ENCODE measurements at regions not wholly inside any gene's neighbourhood (a gene's known extent, or its start where the extent isn't known, plus 50 kb on each side); places are given as distances from the start of the nearest gene placed in this dataset.
A peak's percentile ranks its signal among the peaks of the same experiment; 100 is the strongest.

- H3K9me3 Mint-ChIP-seq: peaks cover 6 to 31% (median 18%) of the 10 kb centered on the region in 9 donors
- peaks cover 0 to 3% (median 0%) of the 10 kb centered on the region in 4 donors for H3K4me1 Mint-ChIP-seq
- ATAC-seq: no peak
- POLR2A ChIA-PET: no interaction called here
- H3K27me3 Mint-ChIP-seq: no peaks in the 10 kb centered on the region
- H3K36me3 Mint-ChIP-seq: peaks cover 3 to 21% (median 12%) of the 10 kb centered on the region in 3 donors
- peak overlapping the region in 1 of 10 donors; percentile 83 for H3K27ac Mint-ChIP-seq
- no peak overlapping the region for H3K4me3 Mint-ChIP-seq
- no peak for DNase-seq
Measured at GRCh38 chr7:33705333-33705833, 200.0 kb upstream of the BMPER start.

GRCh38 chr7:33706186-33706585, 199.2 kb upstream of the BMPER start:
- Mint-ChIP-seq H3K36me3 (peaks cover 3 to 13% (median 9%) of the 10 kb centered on the region in 3 donors), H3K27me3 (no peaks in the 10 kb centered on the region), H3K9me3 (peaks cover 0 to 25% (median 10%) of the 10 kb centered on the region in 9 donors), H3K27ac (no peak overlapping the region), H3K4me1 (peaks cover 0 to 3% (median 0%) of the 10 kb centered on the region in 4 donors), H3K4me3 (no peak overlapping the region)
- DNase-seq (no peak), ATAC-seq (no peak)
- POLR2A ChIA-PET: no interaction called here

- no peak for DNase-seq
- POLR2A ChIA-PET: no interaction called here
- H3K36me3 Mint-ChIP-seq: peaks cover 3 to 9% (median 8%) of the 10 kb centered on the region in 3 donors
- peaks cover 0 to 3% (median 0%) of the 10 kb centered on the region in 4 donors for H3K4me1 Mint-ChIP-seq
- H3K9me3 Mint-ChIP-seq: peaks cover 0 to 25% (median 7%) of the 10 kb centered on the region in 9 donors
- H3K27me3 Mint-ChIP-seq: no peaks in the 10 kb centered on the region
- ATAC-seq: no peak
- H3K27ac Mint-ChIP-seq: peak overlapping the region in 1 of 10 donors; percentile 82
- H3K4me3 Mint-ChIP-seq: no peak overlapping the region
Measured at GRCh38 chr7:33706771-33707200, 198.6 kb upstream of the BMPER start.

GRCh38 chr7:33707427-33707826, 197.9 kb upstream of the BMPER start:
- POLR2A ChIA-PET: no interaction called here
- ATAC-seq: no peak
- H3K27me3 Mint-ChIP-seq: no peaks in the 10 kb centered on the region
- H3K4me3 Mint-ChIP-seq: peak overlapping the region in 1 of 10 donors; percentile 7
- peak in 1 of 10 donors; percentile 28 for DNase-seq
- peaks cover 2 to 3% (median 2%) of the 10 kb centered on the region in 3 donors for H3K36me3 Mint-ChIP-seq
- H3K9me3 Mint-ChIP-seq: peaks cover 0 to 20% (median 4%) of the 10 kb centered on the region in 9 donors
- peaks cover 0 to 3% (median 0%) of the 10 kb centered on the region in 4 donors for H3K4me1 Mint-ChIP-seq
- H3K27ac Mint-ChIP-seq: peak overlapping the region in 1 of 10 donors; percentile 82

- DNase-seq (no peak), ATAC-seq (no peak)
- H3K4me3 Mint-ChIP-seq: no peak overlapping the region
- POLR2A ChIA-PET: no interaction called here
- no peak overlapping the region for H3K27ac Mint-ChIP-seq
- peaks cover 0 to 5% (median 0%) of the 10 kb centered on the region in 3 donors for H3K36me3 Mint-ChIP-seq
- H3K4me1 Mint-ChIP-seq: no peaks in the 10 kb centered on the region
- H3K27me3 Mint-ChIP-seq: peaks cover 0 to 2% (median 0%) of the 10 kb centered on the region in 5 donors
- peaks cover 0 to 8% (median 0%) of the 10 kb centered on the region in 9 donors for H3K9me3 Mint-ChIP-seq
Measured at GRCh38 chr7:33710608-33711007, 194.7 kb upstream of the BMPER start.

- peaks cover 0 to 5% (median 5%) of the 10 kb centered on the region in 3 donors for H3K36me3 Mint-ChIP-seq
- H3K27ac Mint-ChIP-seq: no peak overlapping the region
- no peak for ATAC-seq
- H3K4me3 Mint-ChIP-seq: no peak overlapping the region
- POLR2A ChIA-PET: no interaction called here
- H3K9me3 Mint-ChIP-seq: peaks cover 0 to 8% (median 0%) of the 10 kb centered on the region in 9 donors
- DNase-seq: no peak
- peaks cover 0 to 2% (median 0%) of the 10 kb centered on the region in 5 donors for H3K27me3 Mint-ChIP-seq
- no peaks in the 10 kb centered on the region for H3K4me1 Mint-ChIP-seq
Measured at GRCh38 chr7:33711231-33712019, 193.9 kb upstream of the BMPER start.

- POLR2A ChIA-PET: no interaction called here
- H3K27ac Mint-ChIP-seq: no peak overlapping the region
- H3K36me3 Mint-ChIP-seq: peaks cover 3 to 6% (median 5%) of the 10 kb centered on the region in 3 donors
- ATAC-seq: no peak
- H3K27me3 Mint-ChIP-seq: peaks cover 0 to 2% (median 0%) of the 10 kb centered on the region in 5 donors
- H3K9me3 Mint-ChIP-seq: peaks cover 0 to 8% (median 0%) of the 10 kb centered on the region in 9 donors
- no peak for DNase-seq
- H3K4me3 Mint-ChIP-seq: no peak overlapping the region
- H3K4me1 Mint-ChIP-seq: no peaks in the 10 kb centered on the region
Measured at GRCh38 chr7:33712020-33712414, 193.3 kb upstream of the BMPER start.

- DNase-seq (no peak), ATAC-seq (no peak)
- POLR2A ChIA-PET: no interaction called here
- Mint-ChIP-seq H3K27me3 (peaks cover 0 to 2% (median 0%) of the 10 kb centered on the region in 5 donors), H3K36me3 (peaks cover 3 to 18% (median 5%) of the 10 kb centered on the region in 3 donors), H3K27ac (no peak overlapping the region), H3K9me3 (peaks cover 0 to 8% (median 0%) of the 10 kb centered on the region in 9 donors), H3K4me3 (no peak overlapping the region), H3K4me1 (no peaks in the 10 kb centered on the region)
Measured at GRCh38 chr7:33714208-33714607, 191.1 kb upstream of the BMPER start.

- ATAC-seq (no peak), DNase-seq (no peak)
- Mint-ChIP-seq H3K4me1 (peaks cover 0 to 1% (median 0%) of the 10 kb centered on the region in 4 donors), H3K27ac (no peak overlapping the region), H3K9me3 (peaks cover 0 to 8% (median 0%) of the 10 kb centered on the region in 9 donors), H3K4me3 (no peak overlapping the region), H3K27me3 (peaks cover 0 to 2% (median 0%) of the 10 kb centered on the region in 5 donors), H3K36me3 (peaks cover 5 to 24% (median 7%) of the 10 kb centered on the region in 3 donors)
- POLR2A ChIA-PET: no interaction called here
Measured at GRCh38 chr7:33716581-33717477, 188.5 kb upstream of the BMPER start.

GRCh38 chr7:33719059-33719581, 186.2 kb upstream of the BMPER start:
- Mint-ChIP-seq H3K9me3 (peaks cover 0 to 8% (median 0%) of the 10 kb centered on the region in 9 donors), H3K36me3 (peaks cover 5 to 24% (median 7%) of the 10 kb centered on the region in 3 donors), H3K4me1 (peaks cover 0 to 1% (median 0%) of the 10 kb centered on the region in 4 donors), H3K4me3 (no peak overlapping the region), H3K27ac (no peak overlapping the region), H3K27me3 (peaks cover 0 to 2% (median 0%) of the 10 kb centered on the region in 5 donors)
- no peak for ATAC-seq
- DNase-seq: no peak
- POLR2A ChIA-PET: no interaction called here

- POLR2A ChIA-PET: no interaction called here
- H3K4me1 Mint-ChIP-seq: peaks cover 0 to 1% (median 0%) of the 10 kb centered on the region in 4 donors
- DNase-seq (no peak), ATAC-seq (no peak)
- peaks cover 0 to 6% (median 0%) of the 10 kb centered on the region in 9 donors for H3K9me3 Mint-ChIP-seq
- peaks cover 0 to 24% (median 7%) of the 10 kb centered on the region in 3 donors for H3K36me3 Mint-ChIP-seq
- H3K4me3 Mint-ChIP-seq: no peak overlapping the region
- H3K27ac Mint-ChIP-seq: no peak overlapping the region
- no peaks in the 10 kb centered on the region for H3K27me3 Mint-ChIP-seq
Measured at GRCh38 chr7:33720139-33720538, 185.2 kb upstream of the BMPER start.

GRCh38 chr7:33720870-33721269, 184.5 kb upstream of the BMPER start:
- H3K27me3 Mint-ChIP-seq: no peaks in the 10 kb centered on the region
- peaks cover 0 to 1% (median 0%) of the 10 kb centered on the region in 4 donors for H3K4me1 Mint-ChIP-seq
- H3K36me3 Mint-ChIP-seq: peaks cover 0 to 25% (median 7%) of the 10 kb centered on the region in 3 donors
- no peak for DNase-seq
- no peak overlapping the region for H3K4me3 Mint-ChIP-seq
- H3K27ac Mint-ChIP-seq: no peak overlapping the region
- peaks cover 0 to 6% (median 0%) of the 10 kb centered on the region in 9 donors for H3K9me3 Mint-ChIP-seq
- no peak for ATAC-seq
- POLR2A ChIA-PET: no interaction called here
